Kidney capillary endothelial cell (primary cell): ENCODE measurements at regions not wholly inside any gene's neighbourhood (a gene's known extent, or its start where the extent isn't known, plus 50 kb on each side); places are given as distances from the start of the nearest gene placed in this dataset.
A peak's percentile ranks its signal among the peaks of the same experiment; 100 is the strongest.
"Not testable (repeated sequence)": the region's sequence is repeated elsewhere in the genome, so short reads cannot be mapped to it uniquely, and the experiment has no call there.

ENCODE experiments used
- DNase-seq: peaks from one replicate; pipeline ENCODE4 v3.0.0-alpha.2; 2018; ENCODE audit warnings: low spot score

- DNase-seq, result no peak
Measured at GRCh38 chr5:133881576-133882388, 86.6 kb downstream of the C5orf15 start.

- DNase-seq, result no peak
Measured at GRCh38 chr5:133878236-133878555, 90.2 kb downstream of the C5orf15 start.

- no peak for DNase-seq
Measured at GRCh38 chr5:133877351-133878235, 90.8 kb downstream of the C5orf15 start.

GRCh38 chr5:133876266-133876665 lies 92.2 kb downstream of the C5orf15 start:
- DNase-seq, result no peak

GRCh38 chr5:133875179-133875578 lies 93.2 kb downstream of the C5orf15 start:
- DNase-seq, result no peak

- DNase-seq, result no peak
Measured at GRCh38 chr5:133873449-133873848, 95.0 kb downstream of the C5orf15 start.

GRCh38 chr5:133870661-133871060 lies 97.8 kb downstream of the C5orf15 start:
- no peak for DNase-seq

GRCh38 chr5:133869519-133870335 lies 98.7 kb downstream of the C5orf15 start:
- DNase-seq, result no peak

- DNase-seq, result peak; percentile 82
Measured at GRCh38 chr5:133868946-133869518, 99.4 kb downstream of the C5orf15 start.

GRCh38 chr5:133867851-133868545 lies 100.4 kb downstream of the C5orf15 start:
- no peak for DNase-seq

- no peak for DNase-seq
Measured at GRCh38 chr5:133867341-133867740, 101.1 kb downstream of the C5orf15 start.

GRCh38 chr5:133866903-133867245 lies 101.6 kb downstream of the C5orf15 start:
- DNase-seq, result no peak

- no peak for DNase-seq
Measured at GRCh38 chr5:133866160-133866902, 102.1 kb downstream of the C5orf15 start.

- DNase-seq, result no peak
Measured at GRCh38 chr5:133865113-133865512, 103.3 kb downstream of the C5orf15 start.

- DNase-seq, result no peak
Measured at GRCh38 chr5:133864711-133865110, 103.7 kb downstream of the C5orf15 start.

GRCh38 chr5:133863857-133864585 lies 104.4 kb downstream of the C5orf15 start:
- no peak for DNase-seq

GRCh38 chr5:133861161-133861737 lies 107.2 kb downstream of the C5orf15 start:
- DNase-seq, result no peak

GRCh38 chr5:133859073-133859472 lies 109.4 kb downstream of the C5orf15 start:
- DNase-seq, result no peak

- not testable (repeated sequence) for DNase-seq
Measured at GRCh38 chr5:133857595-133858313, 110.7 kb downstream of the C5orf15 start.
